Activated naive CD8-positive, alpha-beta T cell treated with anti-CD3 and anti-CD28 coated beads, Interleukin-2, amount 50 U/mL, for 24 hours (primary cell): ENCODE measurements at regions not wholly inside any gene's neighbourhood (a gene's known extent, or its start where the extent isn't known, plus 50 kb on each side); places are given as distances from the start of the nearest gene placed in this dataset.

Experiments
- ATAC-seq: fragments of 150-1000 bp; cut with Tn5 transposase; one replicate; pipeline ENCODE4 v1.10.0; 2021
- DNase-seq: peaks from one replicate; pipeline ENCODE4 v3.0.0; 2021
- H3K27ac Mint-ChIP-seq: one replicate; pipeline ENCODE4 v1.8.0; 2021; ENCODE audit warnings: mild to moderate bottlenecking, mixed read lengths
- H3K27me3 Mint-ChIP-seq: one replicate; pipeline ENCODE4 v1.8.0; 2021; ENCODE audit warnings: mixed read lengths
- H3K36me3 Mint-ChIP-seq: one replicate; pipeline ENCODE4 v1.8.0; 2021; ENCODE audit warnings: low read depth, mixed read lengths
- H3K4me1 Mint-ChIP-seq: one replicate; pipeline ENCODE4 v1.8.0; 2021; ENCODE audit warnings: mixed read lengths
- H3K4me3 Mint-ChIP-seq: one replicate; pipeline ENCODE4 v1.8.0; 2021; ENCODE audit warnings: mild to moderate bottlenecking, moderate library complexity, mixed read lengths
- H3K9me3 Mint-ChIP-seq: one replicate; pipeline ENCODE4 v1.8.0; 2021; ENCODE audit warnings: mixed read lengths

- H3K4me3 Mint-ChIP-seq = no peak overlapping the region
- no peaks in the 10 kb centered on the region for H3K4me1 Mint-ChIP-seq
- DNase-seq (no peak), ATAC-seq (no peak)
- no peaks in the 10 kb centered on the region for H3K9me3 Mint-ChIP-seq
- no peaks in the 10 kb centered on the region for H3K36me3 Mint-ChIP-seq
- H3K27ac Mint-ChIP-seq = no peak overlapping the region
- H3K27me3 Mint-ChIP-seq = no peaks in the 10 kb centered on the region
These were observed 432.0 kb upstream of the FAM241A start for GRCh38 chr4:111713276-111713675.

- Mint-ChIP-seq H3K36me3 (no peaks in the 10 kb centered on the region), H3K27me3 (no peaks in the 10 kb centered on the region), H3K4me1 (no peaks in the 10 kb centered on the region), H3K9me3 (no peaks in the 10 kb centered on the region), H3K4me3 (no peak overlapping the region), H3K27ac (no peak overlapping the region)
- DNase-seq (no peak), ATAC-seq (no peak)
These were observed 427.3 kb upstream of the FAM241A start for GRCh38 chr4:111717921-111718320.

DNA sequence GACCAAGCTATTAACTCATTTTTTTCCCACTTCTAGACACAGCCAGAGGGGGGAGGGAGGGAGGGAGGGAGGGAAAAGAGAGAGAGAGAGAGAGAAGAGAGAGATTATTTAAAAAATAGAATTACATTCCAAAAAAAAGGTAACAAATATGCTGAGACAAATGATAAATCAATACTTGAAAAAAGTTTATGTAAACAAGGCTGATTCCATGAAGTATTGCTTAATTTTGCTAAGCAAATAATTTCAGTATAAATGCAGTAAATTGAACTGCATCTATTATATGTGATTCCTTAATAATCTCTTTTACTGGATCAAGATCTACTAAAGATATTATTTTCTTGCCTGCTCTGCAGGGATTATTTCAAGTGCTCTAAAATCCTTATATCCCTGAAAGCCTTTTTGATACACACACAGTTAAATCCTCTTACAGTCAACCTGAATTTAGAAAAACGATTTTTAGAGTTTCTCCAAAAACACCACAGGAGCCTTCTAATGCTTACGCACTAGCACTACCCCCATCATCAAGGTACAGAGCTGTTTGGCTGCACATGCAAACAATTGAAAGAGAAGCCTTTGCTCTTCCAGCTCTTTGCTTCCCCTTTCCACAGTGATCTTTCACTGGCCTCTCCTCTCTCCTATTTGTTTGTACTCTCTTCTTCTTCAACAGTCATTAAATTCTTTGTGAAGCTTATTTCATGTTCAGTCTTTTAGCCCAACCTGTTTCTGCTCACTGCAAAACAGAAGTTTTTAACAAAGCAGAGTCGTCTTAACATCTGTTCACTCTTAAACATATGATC lies 426.3 kb upstream of the FAM241A start:
- ATAC-seq (no peak), DNase-seq (no peak)
- no peaks in the 10 kb centered on the region for H3K4me1 Mint-ChIP-seq
- H3K9me3 Mint-ChIP-seq = no peaks in the 10 kb centered on the region
- no peaks in the 10 kb centered on the region for H3K27me3 Mint-ChIP-seq
- no peaks in the 10 kb centered on the region for H3K36me3 Mint-ChIP-seq
- H3K4me3 Mint-ChIP-seq = no peak overlapping the region
- no peak overlapping the region for H3K27ac Mint-ChIP-seq

GRCh38 chr4:111720866-111721265 lies 424.4 kb upstream of the FAM241A start:
- no peaks in the 10 kb centered on the region for H3K9me3 Mint-ChIP-seq
- H3K36me3 Mint-ChIP-seq = no peaks in the 10 kb centered on the region
- no peaks in the 10 kb centered on the region for H3K27me3 Mint-ChIP-seq
- H3K27ac Mint-ChIP-seq = no peak overlapping the region
- H3K4me1 Mint-ChIP-seq = no peaks in the 10 kb centered on the region
- ATAC-seq (no peak), DNase-seq (no peak)
- H3K4me3 Mint-ChIP-seq = no peak overlapping the region

DNA sequence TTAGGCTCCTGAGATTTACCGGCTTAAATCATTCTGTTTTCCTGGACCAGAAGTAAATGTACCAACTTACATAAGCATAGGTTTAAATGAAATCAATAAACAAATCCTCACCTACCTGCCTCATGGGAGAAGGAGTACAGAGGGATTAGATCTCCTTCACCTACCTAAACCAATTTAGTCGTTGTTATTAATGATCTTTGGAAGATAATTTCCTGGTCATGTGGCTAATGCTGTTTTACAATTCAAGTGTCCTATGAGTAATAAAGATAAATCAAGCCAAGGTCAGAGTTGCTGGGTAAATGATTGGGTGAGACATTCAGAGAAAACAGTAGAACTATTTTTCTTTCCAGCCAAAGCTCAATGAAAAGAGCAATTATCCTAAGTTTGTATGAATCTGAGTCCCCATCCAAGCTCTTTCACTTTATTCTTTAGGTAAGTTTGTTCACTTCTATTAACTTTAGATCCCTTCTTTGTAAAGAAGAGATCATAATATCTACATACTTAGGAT lies 423.0 kb upstream of the FAM241A start:
- Mint-ChIP-seq H3K27me3 (no peaks in the 10 kb centered on the region), H3K4me3 (no peak overlapping the region), H3K36me3 (no peaks in the 10 kb centered on the region), H3K4me1 (no peaks in the 10 kb centered on the region), H3K9me3 (no peaks in the 10 kb centered on the region), H3K27ac (no peak overlapping the region)
- ATAC-seq = no peak
- no peak for DNase-seq

DNA sequence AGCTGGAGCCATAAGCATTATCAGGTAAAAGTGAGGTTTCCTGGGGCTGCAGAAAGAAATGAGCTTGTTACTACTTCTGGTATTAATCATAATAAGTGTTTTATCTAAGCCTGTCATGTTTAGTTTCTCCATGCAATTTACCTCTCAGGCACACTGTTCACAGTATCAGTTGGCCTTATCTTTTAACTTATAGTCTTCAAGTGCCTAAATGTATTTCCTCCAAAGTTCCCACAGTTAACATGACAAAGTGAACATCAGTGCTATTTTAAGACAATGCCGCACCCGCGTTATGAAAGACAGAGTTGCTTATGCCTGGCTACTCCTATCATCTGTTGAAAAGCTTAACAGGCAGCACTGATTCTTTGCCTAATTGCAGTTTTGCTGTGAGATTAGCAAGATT lies 408.7 kb upstream of the FAM241A start:
- DNase-seq (no peak), ATAC-seq (no peak)
- Mint-ChIP-seq H3K4me1 (no peaks in the 10 kb centered on the region), H3K9me3 (peaks cover 5% of the 10 kb centered on the region), H3K27ac (no peak overlapping the region), H3K4me3 (no peak overlapping the region), H3K27me3 (no peaks in the 10 kb centered on the region), H3K36me3 (no peaks in the 10 kb centered on the region)

DNA sequence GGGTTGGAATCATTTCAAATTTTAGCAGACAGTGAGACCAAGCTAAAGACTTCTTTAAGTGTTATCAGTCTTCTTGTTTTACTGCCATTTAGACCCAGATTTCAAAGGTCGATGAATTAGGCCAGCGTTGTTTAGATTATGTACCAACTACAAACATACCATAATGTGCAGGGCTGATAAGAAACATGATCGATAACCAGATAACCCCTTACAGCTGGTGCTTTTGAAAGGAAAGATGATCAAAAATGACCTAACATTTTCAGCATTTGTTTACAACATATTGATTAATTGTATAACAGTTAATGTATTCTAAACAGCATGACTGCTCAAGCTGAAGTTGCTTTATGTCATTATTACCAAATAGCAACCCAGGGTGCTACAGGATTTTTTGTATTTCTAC lies 400.4 kb upstream of the FAM241A start:
- DNase-seq (no peak), ATAC-seq (no peak)
- Mint-ChIP-seq H3K36me3 (no peaks in the 10 kb centered on the region), H3K9me3 (no peaks in the 10 kb centered on the region), H3K4me1 (no peaks in the 10 kb centered on the region), H3K4me3 (no peak overlapping the region), H3K27ac (no peak overlapping the region), H3K27me3 (no peaks in the 10 kb centered on the region)

DNA sequence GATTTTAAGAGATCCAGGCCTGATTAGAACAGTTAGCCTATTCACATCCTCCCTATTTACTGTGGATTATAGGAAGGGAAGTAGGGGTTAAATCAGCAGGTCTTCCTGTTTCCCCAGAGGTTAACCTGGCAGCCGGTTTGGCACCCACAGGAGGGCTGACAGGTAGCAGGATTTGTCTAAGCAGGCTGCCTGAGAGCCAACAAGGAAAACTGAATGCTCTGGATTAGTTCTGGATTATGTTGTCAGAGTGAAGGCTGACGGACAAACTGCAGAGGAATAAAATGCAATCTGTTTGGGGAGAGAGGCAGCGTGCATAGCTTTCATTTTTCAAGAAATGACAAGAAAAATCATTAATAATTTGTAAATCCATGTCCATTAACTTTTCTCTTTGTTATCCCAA lies 397.1 kb upstream of the FAM241A start:
- DNase-seq (no peak), ATAC-seq (no peak)
- Mint-ChIP-seq H3K27ac (no peak overlapping the region), H3K4me1 (no peaks in the 10 kb centered on the region), H3K9me3 (no peaks in the 10 kb centered on the region), H3K27me3 (no peaks in the 10 kb centered on the region), H3K4me3 (no peak overlapping the region), H3K36me3 (no peaks in the 10 kb centered on the region)

GRCh38 chr4:111754003-111754402 lies 391.3 kb upstream of the FAM241A start:
- no peaks in the 10 kb centered on the region for H3K27me3 Mint-ChIP-seq
- no peak for DNase-seq
- no peaks in the 10 kb centered on the region for H3K36me3 Mint-ChIP-seq
- no peak overlapping the region for H3K4me3 Mint-ChIP-seq
- no peak overlapping the region for H3K27ac Mint-ChIP-seq
- no peaks in the 10 kb centered on the region for H3K9me3 Mint-ChIP-seq
- no peak for ATAC-seq
- no peaks in the 10 kb centered on the region for H3K4me1 Mint-ChIP-seq

- no peak overlapping the region for H3K4me3 Mint-ChIP-seq
- H3K9me3 Mint-ChIP-seq = no peaks in the 10 kb centered on the region
- no peaks in the 10 kb centered on the region for H3K4me1 Mint-ChIP-seq
- H3K27me3 Mint-ChIP-seq = no peaks in the 10 kb centered on the region
- DNase-seq (no peak), ATAC-seq (no peak)
- no peaks in the 10 kb centered on the region for H3K36me3 Mint-ChIP-seq
- no peak overlapping the region for H3K27ac Mint-ChIP-seq
These were observed 389.7 kb upstream of the FAM241A start for GRCh38 chr4:111755571-111755970.

DNA sequence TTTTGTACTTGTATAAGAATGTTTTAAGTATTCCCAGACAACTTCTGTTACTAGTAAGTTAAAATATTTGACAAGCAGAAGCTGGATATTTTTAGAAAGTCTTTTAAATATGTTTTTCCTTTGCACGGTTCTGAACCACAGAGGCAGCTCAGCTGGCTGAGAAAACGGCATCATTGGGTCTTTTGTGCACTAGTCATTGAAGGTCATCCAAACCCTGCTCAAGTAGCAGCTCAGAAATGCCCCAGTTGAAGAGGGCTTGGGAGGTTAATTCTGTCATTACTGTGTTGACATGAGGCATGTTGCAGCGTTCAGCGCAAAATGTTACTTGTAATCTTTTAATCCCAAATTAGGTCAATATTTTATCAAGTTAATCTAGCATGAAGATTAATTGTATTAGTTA lies 383.7 kb upstream of the FAM241A start:
- DNase-seq = no peak
- Mint-ChIP-seq H3K27me3 (no peaks in the 10 kb centered on the region), H3K36me3 (no peaks in the 10 kb centered on the region), H3K4me3 (no peak overlapping the region), H3K27ac (no peak overlapping the region), H3K4me1 (no peaks in the 10 kb centered on the region), H3K9me3 (no peaks in the 10 kb centered on the region)
- ATAC-seq = no peak

- no peak overlapping the region for H3K4me3 Mint-ChIP-seq
- H3K27ac Mint-ChIP-seq = no peak overlapping the region
- H3K27me3 Mint-ChIP-seq = no peaks in the 10 kb centered on the region
- ATAC-seq = no peak
- DNase-seq = no peak
- H3K4me1 Mint-ChIP-seq = no peaks in the 10 kb centered on the region
- no peaks in the 10 kb centered on the region for H3K36me3 Mint-ChIP-seq
- H3K9me3 Mint-ChIP-seq = peaks cover 4% of the 10 kb centered on the region
These were observed 374.7 kb upstream of the FAM241A start for GRCh38 chr4:111770514-111770913.

- DNase-seq = no peak
- no peak overlapping the region for H3K4me3 Mint-ChIP-seq
- H3K9me3 Mint-ChIP-seq = no peaks in the 10 kb centered on the region
- no peaks in the 10 kb centered on the region for H3K36me3 Mint-ChIP-seq
- H3K4me1 Mint-ChIP-seq = no peaks in the 10 kb centered on the region
- H3K27ac Mint-ChIP-seq = no peak overlapping the region
- no peak for ATAC-seq
- no peaks in the 10 kb centered on the region for H3K27me3 Mint-ChIP-seq
These were observed 371.4 kb upstream of the FAM241A start for GRCh38 chr4:111773858-111774257.

DNA sequence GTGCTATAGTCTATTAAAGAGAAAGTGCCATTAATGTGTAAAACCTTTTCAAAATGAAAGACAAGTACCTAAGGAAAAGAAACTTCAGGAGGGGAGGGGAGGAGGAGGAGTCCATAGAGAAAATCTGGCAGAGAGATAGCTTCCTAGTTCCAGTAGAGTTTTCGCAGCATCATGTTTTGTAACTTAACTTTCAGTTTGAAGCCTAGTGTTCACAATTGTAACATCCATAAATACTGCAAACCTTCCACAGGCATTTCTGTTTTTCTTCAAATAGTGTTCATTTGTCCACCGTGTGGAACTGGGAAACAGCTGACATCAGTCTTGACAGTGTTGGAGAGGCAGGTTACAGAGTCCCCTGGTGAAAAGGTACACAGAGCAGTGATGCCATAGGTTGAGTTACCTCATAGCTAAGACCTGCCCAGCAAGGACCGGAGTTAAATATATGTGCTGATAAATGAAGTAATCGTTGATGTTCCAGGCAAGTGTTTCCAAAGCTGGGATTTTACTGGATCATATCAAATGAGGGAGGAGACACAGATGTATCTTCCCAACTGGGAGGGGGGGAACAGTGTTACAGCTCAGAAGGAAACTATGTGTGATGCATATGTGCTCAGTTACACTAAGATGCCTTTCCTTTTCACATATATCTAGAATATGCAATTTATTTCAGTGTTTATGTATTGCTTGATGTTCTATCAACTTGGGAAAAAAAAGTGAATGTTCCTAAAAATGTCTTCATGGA lies 369.5 kb upstream of the FAM241A start:
- no peak for DNase-seq
- ATAC-seq = no peak
- Mint-ChIP-seq H3K4me3 (no peak overlapping the region), H3K4me1 (no peaks in the 10 kb centered on the region), H3K27ac (no peak overlapping the region), H3K9me3 (no peaks in the 10 kb centered on the region), H3K27me3 (no peaks in the 10 kb centered on the region), H3K36me3 (no peaks in the 10 kb centered on the region)

GRCh38 chr4:111776561-111776960 lies 368.7 kb upstream of the FAM241A start:
- Mint-ChIP-seq H3K27me3 (no peaks in the 10 kb centered on the region), H3K4me3 (no peak overlapping the region), H3K9me3 (no peaks in the 10 kb centered on the region), H3K36me3 (no peaks in the 10 kb centered on the region), H3K27ac (no peak overlapping the region), H3K4me1 (no peaks in the 10 kb centered on the region)
- DNase-seq (no peak), ATAC-seq (no peak)
